ENCODE measurements at regions not wholly inside any gene's neighbourhood (a gene's known extent, or its start where the extent isn't known, plus 50 kb on each side); places are given as distances from the start of the nearest gene placed in this dataset.
A peak's percentile ranks its signal among the peaks of the same experiment; 100 is the strongest.

GRCh38 chr11:79918846-79919245, 478.0 kb upstream of the TENM4 start:
- DNase-seq, result no peak

- no peak for DNase-seq
These were observed 465.3 kb upstream of the TENM4 start for GRCh38 chr11:79906164-79906563.

- DNase-seq, result no peak
These were observed 461.7 kb upstream of the TENM4 start for GRCh38 chr11:79902493-79902892.

- DNase-seq, result no peak
These were observed 457.1 kb upstream of the TENM4 start for GRCh38 chr11:79897896-79898295.

- no peak for DNase-seq
These were observed 455.4 kb upstream of the TENM4 start for GRCh38 chr11:79896258-79896657.

GRCh38 chr11:79894111-79894510, 453.3 kb upstream of the TENM4 start:
- DNase-seq, result no peak

GRCh38 chr11:79890272-79890671, 449.4 kb upstream of the TENM4 start:
- peak; percentile 24 to 27 for DNase-seq

GRCh38 chr11:79864882-79865281, 424.1 kb upstream of the TENM4 start:
- DNase-seq, result peak; percentile 85

- no peak for DNase-seq
These were observed 419.5 kb upstream of the TENM4 start for GRCh38 chr11:79860336-79860735.

GRCh38 chr11:79857377-79858214, 416.8 kb upstream of the TENM4 start:
- peak; percentile 34 to 61 for DNase-seq

- no peak for DNase-seq
These were observed 411.3 kb upstream of the TENM4 start for GRCh38 chr11:79852176-79852575.

GRCh38 chr11:79845002-79845709, 404.3 kb upstream of the TENM4 start:
- DNase-seq, result no peak

- DNase-seq, result no peak
These were observed 393.2 kb upstream of the TENM4 start for GRCh38 chr11:79834015-79834414.

- no peak for DNase-seq
These were observed 389.6 kb upstream of the TENM4 start for GRCh38 chr11:79830446-79830845.

- no peak for DNase-seq
These were observed 389.1 kb upstream of the TENM4 start for GRCh38 chr11:79829891-79830290.

- no peak for DNase-seq
These were observed 381.9 kb upstream of the TENM4 start for GRCh38 chr11:79822766-79823165.

GRCh38 chr11:79813551-79813950, 372.7 kb upstream of the TENM4 start:
- no peak for DNase-seq

- no peak for DNase-seq
These were observed 368.7 kb upstream of the TENM4 start for GRCh38 chr11:79809487-79809886.

GRCh38 chr11:79807506-79807905, 366.7 kb upstream of the TENM4 start:
- DNase-seq, result no peak

- DNase-seq, result no peak
These were observed 355.9 kb upstream of the TENM4 start for GRCh38 chr11:79796704-79797103.

GRCh38 chr11:79794484-79795393, 353.9 kb upstream of the TENM4 start:
- DNase-seq, result no peak

- no peak for DNase-seq
These were observed 353.2 kb upstream of the TENM4 start for GRCh38 chr11:79794057-79794456.

- DNase-seq, result no peak
These were observed 346.1 kb upstream of the TENM4 start for GRCh38 chr11:79786961-79787360.

All from NCI-H526 (cell line).